ENCODE measurements at regions not wholly inside any gene's neighbourhood (a gene's known extent, or its start where the extent isn't known, plus 50 kb on each side); places are given as distances from the start of the nearest gene placed in this dataset.

DNA sequence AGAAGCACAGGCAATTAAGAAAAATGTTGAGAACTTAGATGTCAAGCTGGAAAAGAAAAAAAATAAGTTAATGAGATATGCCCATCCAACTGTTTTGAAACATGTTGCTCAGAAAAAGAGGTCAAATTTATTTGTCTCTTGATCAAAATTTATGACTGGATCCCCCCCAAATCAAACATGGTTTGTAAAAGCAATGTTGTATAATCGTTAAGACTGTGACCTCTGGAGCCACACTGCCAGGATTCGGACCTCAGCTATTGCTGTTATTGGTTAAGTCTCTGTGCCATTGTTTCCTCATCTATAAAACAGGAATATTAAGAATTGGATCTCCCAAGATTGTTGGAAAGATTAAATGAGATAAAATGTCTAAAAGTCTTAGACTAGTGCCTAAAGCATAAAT lies 51.9 kb upstream of the LRRK2 start:
- in situ Hi-C loops (cut with MboI; ENCODE audit: low sequenced_read_pairs), result loop anchor here (25.0 kb wide), 1 partner anchor 139 kb away; no protein-coding TSS in a partner anchor

DNA sequence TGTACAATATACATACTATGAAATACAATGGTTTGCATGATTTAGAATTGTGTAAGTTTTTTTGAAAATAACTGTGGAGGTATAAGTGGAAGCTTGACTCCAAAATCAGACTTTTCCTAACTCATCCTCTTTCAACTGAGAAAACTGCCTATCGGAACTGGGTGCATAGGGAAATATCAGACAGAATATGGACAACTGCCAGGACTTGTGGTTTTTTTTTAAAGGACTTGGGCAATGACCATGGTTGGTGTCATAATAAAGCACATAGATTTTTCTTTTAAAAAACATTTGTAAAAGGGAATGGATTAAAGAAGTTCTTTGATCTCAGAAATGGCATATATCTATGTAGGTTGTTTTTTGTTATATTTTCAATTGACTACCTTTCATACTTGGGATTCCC lies 53.3 kb upstream of the LRRK2 start:
- in situ Hi-C loops (cut with MboI; ENCODE audit: low sequenced_read_pairs), result loop anchor here (25.0 kb wide), 1 partner anchor 141 kb away; no protein-coding TSS in a partner anchor

DNA sequence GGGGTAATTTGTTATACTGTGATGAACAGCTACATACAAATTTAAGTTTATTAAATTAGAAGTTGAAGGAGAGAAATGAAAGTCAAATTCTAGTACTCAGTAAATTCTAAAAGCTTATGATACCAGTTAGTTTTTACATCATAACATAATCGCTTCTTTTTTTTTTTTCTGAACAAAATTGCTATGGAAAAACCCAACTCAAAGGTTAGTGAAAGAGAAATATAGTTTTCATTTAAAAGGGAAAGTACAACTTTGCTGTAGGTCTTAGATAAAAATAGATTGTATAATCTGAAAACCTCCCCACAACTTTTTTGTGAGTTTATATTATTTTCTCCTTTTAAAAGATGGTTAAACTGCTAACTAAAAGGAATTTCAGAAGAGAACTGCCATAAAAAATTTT lies 53.7 kb upstream of the LRRK2 start:
- in situ Hi-C loops (cut with MboI; ENCODE audit: low sequenced_read_pairs), result loop anchor here (25.0 kb wide), 1 partner anchor 141 kb away; no protein-coding TSS in a partner anchor

- in situ Hi-C loops (cut with MboI; ENCODE audit: low sequenced_read_pairs), result loop anchor here (25.0 kb wide), 1 partner anchor 142 kb away; no protein-coding TSS in a partner anchor
These were observed 54.2 kb upstream of the LRRK2 start for GRCh38 chr12:40170593-40170992.

DNA sequence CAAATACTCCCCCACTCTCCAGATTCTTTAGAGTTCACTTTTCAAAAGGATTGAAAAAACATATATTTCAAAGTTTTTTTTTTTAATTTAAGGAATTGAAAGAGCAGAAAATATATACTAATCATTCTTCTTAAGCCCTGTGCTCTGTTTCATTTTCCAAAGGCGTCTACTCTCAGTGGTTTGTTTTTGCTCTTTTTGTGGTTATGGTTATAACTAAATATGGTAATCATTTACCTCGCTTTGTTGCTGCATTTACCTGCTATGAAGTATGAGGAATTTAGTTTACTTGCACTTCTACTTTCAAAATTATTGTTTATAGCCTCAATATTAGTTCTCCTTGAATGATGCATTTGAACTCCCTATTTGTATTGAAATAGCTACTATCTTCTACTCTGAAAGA lies 55.9 kb upstream of the LRRK2 start:
- in situ Hi-C loops (cut with MboI; ENCODE audit: low sequenced_read_pairs), result loop anchor here (25.0 kb wide), 1 partner anchor 143 kb away; no protein-coding TSS in a partner anchor

- in situ Hi-C loops (cut with MboI; ENCODE audit: low sequenced_read_pairs), result loop anchor here (25.0 kb wide), 1 partner anchor 144 kb away; no protein-coding TSS in a partner anchor
These were observed 56.4 kb upstream of the LRRK2 start for GRCh38 chr12:40168419-40168818.

- in situ Hi-C loops (cut with MboI; ENCODE audit: low sequenced_read_pairs), result loop anchor here (25.0 kb wide), 1 partner anchor 144 kb away; no protein-coding TSS in a partner anchor
These were observed 56.8 kb upstream of the LRRK2 start for GRCh38 chr12:40168001-40168400.

DNA sequence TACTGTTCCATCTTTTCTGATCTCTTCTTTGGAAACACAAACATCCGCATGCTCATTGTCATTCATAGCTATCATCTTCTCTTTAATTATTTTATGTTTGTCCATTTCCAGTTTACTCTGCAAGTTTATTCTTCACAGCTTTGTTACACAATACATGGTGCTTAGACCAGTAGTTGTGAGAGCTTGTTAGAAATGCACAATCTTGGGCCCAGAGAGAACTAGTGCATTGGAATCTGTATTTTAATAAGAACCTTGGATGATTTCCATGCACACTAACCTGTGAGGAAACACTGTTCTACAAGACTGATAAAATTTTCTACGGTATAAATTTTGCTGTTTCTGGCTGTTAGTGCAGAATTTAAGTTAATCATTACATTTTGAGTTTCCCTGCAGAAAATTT lies 59.3 kb upstream of the SLC2A13 start:
- in situ Hi-C loops (cut with MboI; ENCODE audit: low sequenced_read_pairs), result loop anchor here (25.0 kb wide), 1 partner anchor 147 kb away; no protein-coding TSS in a partner anchor

DNA sequence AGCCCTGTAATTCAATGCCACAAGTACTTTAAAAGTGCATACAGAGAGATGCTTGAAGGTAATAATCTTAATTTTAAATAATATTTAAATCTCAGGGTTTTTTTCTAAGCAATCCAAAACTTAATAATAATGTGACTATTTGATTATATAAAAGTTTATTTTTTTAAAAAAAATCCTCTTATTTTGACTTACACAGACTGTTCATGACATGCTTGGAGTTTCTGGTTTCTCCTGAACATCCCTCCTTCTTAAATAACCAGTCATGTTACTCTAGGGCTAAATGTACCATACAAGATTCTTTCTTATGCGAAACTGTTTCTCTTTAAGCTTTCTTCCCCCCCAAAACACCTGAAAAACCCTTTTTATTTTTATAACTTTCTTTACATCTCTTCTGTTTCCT lies 58.2 kb upstream of the SLC2A13 start:
- in situ Hi-C loops (cut with MboI; ENCODE audit: low sequenced_read_pairs), result loop anchor here (25.0 kb wide), 1 partner anchor 148 kb away; no protein-coding TSS in a partner anchor

GRCh38 chr12:40162033-40162432 lies 56.2 kb upstream of the SLC2A13 start:
- in situ Hi-C loops (cut with MboI; ENCODE audit: low sequenced_read_pairs), result loop anchor here (25.0 kb wide), 1 partner anchor 150 kb away; no protein-coding TSS in a partner anchor

DNA sequence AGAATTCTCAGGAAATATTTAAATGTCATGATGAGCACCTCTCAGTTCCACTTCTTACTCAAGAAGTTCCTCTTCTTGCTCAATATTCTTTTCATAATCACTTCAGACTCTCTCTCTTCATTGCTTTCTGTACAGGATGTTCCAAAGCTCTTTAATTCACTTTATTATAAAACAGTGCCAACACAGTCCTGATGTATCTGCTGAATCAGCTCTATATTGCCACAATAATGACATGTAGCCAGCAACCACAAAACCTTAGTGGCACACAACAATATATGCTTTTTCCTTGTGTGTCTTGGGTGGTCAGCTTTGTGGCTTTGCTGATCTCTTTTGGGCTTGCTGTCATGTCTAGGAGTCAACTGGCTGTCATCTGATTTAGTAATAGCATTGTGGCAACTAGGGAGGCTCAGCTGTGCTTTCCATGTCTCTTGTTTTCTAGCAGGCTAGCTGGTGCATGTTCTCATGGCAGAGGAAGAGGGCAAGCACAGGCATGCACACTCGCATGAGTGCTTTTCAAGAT lies 52.8 kb upstream of the SLC2A13 start:
- in situ Hi-C loops (cut with MboI; ENCODE audit: low sequenced_read_pairs), result loop anchor here (25.0 kb wide), 1 partner anchor 154 kb away; no protein-coding TSS in a partner anchor

GRCh38 chr12:40157336-40157735 lies 51.5 kb upstream of the SLC2A13 start:
- in situ Hi-C loops (cut with MboI; ENCODE audit: low sequenced_read_pairs), result loop anchor here (25.0 kb wide), 1 partner anchor 155 kb away; no protein-coding TSS in a partner anchor

DNA sequence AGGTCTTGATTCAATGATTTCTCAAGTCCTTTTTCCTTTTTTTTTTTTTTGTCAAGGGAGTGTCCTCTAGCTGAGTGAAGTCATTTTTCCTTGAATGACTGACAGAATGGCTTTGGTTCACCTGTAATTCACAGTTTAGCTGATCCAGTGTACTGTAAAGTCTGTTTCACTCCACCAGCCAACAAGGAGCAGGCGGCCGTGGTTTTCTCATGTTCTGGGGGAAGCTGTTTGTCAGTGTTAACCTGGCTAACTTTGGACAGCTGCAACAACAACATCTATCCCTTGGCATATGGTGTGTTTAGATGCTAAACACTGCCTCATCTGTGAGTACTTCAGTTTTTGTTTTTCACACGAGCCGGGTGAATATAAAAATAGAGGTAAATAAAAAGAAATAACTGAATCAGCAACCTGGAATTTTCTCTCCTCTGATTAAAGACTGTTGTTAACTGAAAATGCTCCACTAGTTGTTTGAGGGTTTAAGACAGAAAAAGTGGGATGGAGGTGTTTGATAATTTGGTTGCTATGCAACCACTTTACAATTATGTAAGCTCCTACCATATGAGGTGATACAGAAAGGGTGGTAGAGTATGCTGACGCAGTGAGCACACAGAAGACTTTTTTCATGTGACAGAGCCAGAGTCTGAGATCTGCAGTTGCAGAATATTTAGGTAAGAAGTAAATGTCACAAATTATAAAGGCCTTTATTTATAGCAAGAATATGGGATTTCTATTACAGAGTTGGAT lies 50.3 kb upstream of the SLC2A13 start:
- in situ Hi-C loops (cut with MboI; ENCODE audit: low sequenced_read_pairs), result loop anchor here (25.0 kb wide), 1 partner anchor 156 kb away; no protein-coding TSS in a partner anchor
